ENCODE measurements at regions not wholly inside any gene's neighbourhood (a gene's known extent, or its start where the extent isn't known, plus 50 kb on each side); places are given as distances from the start of the nearest gene placed in this dataset.

DNA sequence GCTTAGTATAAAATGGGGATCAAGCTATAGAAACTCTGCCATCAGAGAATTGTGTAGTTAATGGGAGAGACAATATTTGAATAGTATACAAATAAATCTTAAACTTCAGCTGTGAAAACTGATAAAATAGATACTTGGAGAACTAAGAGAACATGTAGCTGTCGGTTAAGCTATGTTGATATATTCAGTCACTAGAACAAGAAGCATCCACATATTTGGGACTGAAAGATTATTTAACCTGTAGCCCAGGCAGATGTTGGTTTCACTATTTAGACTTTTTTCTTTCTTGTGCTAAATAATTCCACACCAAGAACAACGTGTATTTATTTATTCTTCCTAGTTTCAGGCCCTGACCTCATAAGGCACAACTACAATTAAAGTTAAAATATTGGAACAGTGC lies 521.0 kb upstream of the CCNG1 start:
- TF ChIP-seq, protein P1, sequence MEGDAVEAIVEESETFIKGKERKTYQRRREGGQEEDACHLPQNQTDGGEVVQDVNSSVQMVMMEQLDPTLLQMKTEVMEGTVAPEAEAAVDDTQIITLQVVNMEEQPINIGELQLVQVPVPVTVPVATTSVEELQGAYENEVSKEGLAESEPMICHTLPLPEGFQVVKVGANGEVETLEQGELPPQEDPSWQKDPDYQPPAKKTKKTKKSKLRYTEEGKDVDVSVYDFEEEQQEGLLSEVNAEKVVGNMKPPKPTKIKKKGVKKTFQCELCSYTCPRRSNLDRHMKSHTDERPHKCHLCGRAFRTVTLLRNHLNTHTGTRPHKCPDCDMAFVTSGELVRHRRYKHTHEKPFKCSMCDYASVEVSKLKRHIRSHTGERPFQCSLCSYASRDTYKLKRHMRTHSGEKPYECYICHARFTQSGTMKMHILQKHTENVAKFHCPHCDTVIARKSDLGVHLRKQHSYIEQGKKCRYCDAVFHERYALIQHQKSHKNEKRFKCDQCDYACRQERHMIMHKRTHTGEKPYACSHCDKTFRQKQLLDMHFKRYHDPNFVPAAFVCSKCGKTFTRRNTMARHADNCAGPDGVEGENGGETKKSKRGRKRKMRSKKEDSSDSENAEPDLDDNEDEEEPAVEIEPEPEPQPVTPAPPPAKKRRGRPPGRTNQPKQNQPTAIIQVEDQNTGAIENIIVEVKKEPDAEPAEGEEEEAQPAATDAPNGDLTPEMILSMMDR (IDR thresholded peaks at IDR 0.05; ENCODE audit: insufficient read depth, low read length, poor library complexity, severe bottlenecking): no peak
- no peak for TF ChIP-seq EZH2phosphoT487 (conservative IDR thresholded peaks at IDR 0.05; ENCODE audit: low read length)

All from SU-DHL-6 (cell line).